GM23338 (cell line): ENCODE measurements at regions not wholly inside any gene's neighbourhood (a gene's known extent, or its start where the extent isn't known, plus 50 kb on each side); places are given as distances from the start of the nearest gene placed in this dataset.

Experiments
- ATAC-seq: fragments of 200-7000 bp; cut with Tn5 transposase; 3 replicates; pipeline ENCODE4 v1.9.1; 2020
- DNase-seq: peaks from one replicate; pipeline ENCODE4 v3.0.0-alpha.2; 2015; ENCODE audit warnings: low spot score
- H2AFZ ChIP-seq: fragments of 200-600 bp; sonication (generic); 2 replicates; pipeline ENCODE4 v1.8.0; 2016; ENCODE audit warnings: antibody characterized with exemption, mild to moderate bottlenecking, moderate library complexity
- H3F3A ChIP-seq: fragments of 200-600 bp; sonication (generic); replicated peaks from 2 replicates; pipeline ENCODE4 v1.8.0; 2017; ENCODE audit warnings: antibody characterized with exemption, mixed run types, low read depth
- H3K27ac ChIP-seq: fragments of 200-600 bp; sonication (generic); 2 replicates; pipeline ENCODE4 v1.6.1; 2016; ENCODE audit warnings: low read depth
- H3K27me3 ChIP-seq: fragments of 200-600 bp; sonication (generic); 2 replicates; pipeline ENCODE4 v1.8.0; 2016; ENCODE audit warnings: mild to moderate bottlenecking, mixed run types, moderate library complexity; ENCODE audit not compliant: insufficient read depth
- H3K36me3 ChIP-seq: fragments of 200-600 bp; sonication (generic); 2 replicates; pipeline ENCODE4 v1.8.0; 2016; ENCODE audit warnings: mild to moderate bottlenecking; ENCODE audit not compliant: insufficient read depth
- H3K4me1 ChIP-seq: fragments of 200-600 bp; sonication (generic); 2 replicates; pipeline ENCODE4 v1.8.0; 2016; ENCODE audit warnings: mild to moderate bottlenecking, moderate library complexity; ENCODE audit not compliant: insufficient read depth
- H3K4me2 ChIP-seq: fragments of 200-600 bp; sonication (generic); 2 replicates; pipeline ENCODE4 v1.7.1; 2017; ENCODE audit warnings: mixed run types
- H3K4me3 ChIP-seq: fragments of 200-600 bp; sonication (generic); 2 replicates; pipeline ENCODE4 v1.6.1; 2016; ENCODE audit warnings: mixed run types
- H3K79me2 ChIP-seq: fragments of 200-600 bp; sonication (generic); replicated peaks from 2 replicates; pipeline ENCODE4 v1.8.0; 2017; ENCODE audit warnings: mild to moderate bottlenecking; ENCODE audit not compliant: insufficient read depth
- H3K9me2 ChIP-seq: fragments of 200-600 bp; sonication (generic); 2 replicates; pipeline ENCODE4 v1.8.0; 2017; ENCODE audit not compliant: insufficient read depth
- H4K20me1 ChIP-seq: fragments of 200-600 bp; sonication (generic); replicated peaks from 2 replicates; pipeline ENCODE4 v1.8.0; 2017; ENCODE audit warnings: mild to moderate bottlenecking; ENCODE audit not compliant: insufficient read depth
- H3K27ac Mint-ChIP-seq: 2 replicates; pipeline ENCODE4 v1.8.0; 2020; ENCODE audit warnings: inconsistent platforms, mild to moderate bottlenecking, moderate library complexity, mixed read lengths
- H3K27me3 Mint-ChIP-seq: 3 replicates; pipeline ENCODE4 v1.8.0; 2022; ENCODE audit warnings: low read depth, mild to moderate bottlenecking, moderate library complexity, mixed read lengths, inconsistent platforms; ENCODE audit not compliant: insufficient read depth, poor library complexity
- H3K36me3 Mint-ChIP-seq: 3 replicates; pipeline ENCODE4 v1.8.0; 2021; ENCODE audit warnings: low read depth, mild to moderate bottlenecking, inconsistent platforms, moderate library complexity, mixed read lengths
- H3K4me1 Mint-ChIP-seq: 3 replicates; pipeline ENCODE4 v1.8.0; 2020; ENCODE audit warnings: mild to moderate bottlenecking, inconsistent platforms, mixed read lengths
- H3K4me3 Mint-ChIP-seq: 3 replicates; pipeline ENCODE4 v1.8.0; 2021; ENCODE audit warnings: moderate library complexity, mild to moderate bottlenecking, inconsistent platforms, mixed read lengths
- H3K9me3 Mint-ChIP-seq: 3 replicates; pipeline ENCODE4 v1.8.0; 2020; ENCODE audit warnings: moderate library complexity, mild to moderate bottlenecking, inconsistent platforms, mixed read lengths
- CREB1 ChIP-seq: fragments of 250-450 bp; sonication (Bioruptor Pico); IDR thresholded peaks from 2 replicates; pipeline ENCODE4 v1.5.0; 2020; ENCODE audit warnings: low read depth, mild to moderate bottlenecking, moderate library complexity
- ETS1 ChIP-seq: IDR thresholded peaks from 2 replicates; pipeline ENCODE4 v1.6.1; 2016; ENCODE audit warnings: antibody characterized with exemption
- EZH2 ChIP-seq: fragments of 200-600 bp; sonication (generic); IDR thresholded peaks from one replicate; pipeline ENCODE4 v1.8.0; 2017; ENCODE audit warnings: antibody characterized with exemption, mild to moderate bottlenecking, low read depth; ENCODE audit not compliant: unreplicated experiment
- EZH2phosphoT487 ChIP-seq: fragments of 200-600 bp; sonication (generic); IDR thresholded peaks from one replicate; pipeline ENCODE4 v1.8.1; 2018; ENCODE audit warnings: antibody characterized with exemption; ENCODE audit not compliant: unreplicated experiment
- NANOG ChIP-seq: IDR thresholded peaks from 2 replicates; pipeline ENCODE4 v1.6.1; 2016; ENCODE audit warnings: antibody characterized with exemption, borderline replicate concordance
- POLR2AphosphoS5 ChIP-seq: IDR thresholded peaks from 2 replicates; pipeline ENCODE4 v1.6.1; 2016; ENCODE audit warnings: antibody characterized with exemption, low read depth
- REST ChIP-seq: IDR thresholded peaks from one replicate; pipeline ENCODE4 v1.6.1; 2018; ENCODE audit warnings: antibody characterized with exemption; ENCODE audit not compliant: unreplicated experiment
- STAT1 ChIP-seq: IDR thresholded peaks from one replicate; pipeline ENCODE4 v1.6.1; 2016; ENCODE audit warnings: antibody characterized with exemption; ENCODE audit not compliant: unreplicated experiment
- ZNF114 ChIP-seq: fragments of 250-450 bp; sonication (Bioruptor Pico); IDR thresholded peaks from 2 replicates; pipeline ENCODE4 v1.5.0; 2020; ENCODE audit warnings: mild to moderate bottlenecking, moderate library complexity
- ZNF331 ChIP-seq: fragments of 250-450 bp; sonication (Bioruptor Pico); IDR thresholded peaks from 2 replicates; pipeline ENCODE4 v1.5.0; 2020; ENCODE audit warnings: low read depth, mild to moderate bottlenecking, moderate library complexity
- ZNF462 ChIP-seq: fragments of 250-450 bp; sonication (Bioruptor Pico); IDR thresholded peaks from 2 replicates; pipeline ENCODE4 v1.5.0; 2020; ENCODE audit warnings: mild to moderate bottlenecking, moderate library complexity

- TF ChIP-seq REST (no peak), ZNF331 (CRISPR knock-in tag) (no peak), EZH2 (no peak), CREB1 (CRISPR knock-in tag) (no peak), NANOG (no peak), POLR2AphosphoS5 (no peak)
These were observed 523.6 kb upstream of the TMEFF2 start (continued) for GRCh38 chr2:192718340-192718739.

GRCh38 chr2:192700934-192701333 is 506.2 kb upstream of the TMEFF2 start:
- Mint-ChIP-seq H3K27me3 (no peaks in the 10 kb centered on the region), H3K27ac (no peak overlapping the region), H3K9me3 (no peaks in the 10 kb centered on the region), H3K36me3 (no peaks in the 10 kb centered on the region), H3K4me1 (no peaks in the 10 kb centered on the region), H3K4me3 (no peak overlapping the region)
- Histone ChIP-seq H3K4me2 (no peak overlapping the region), H3K27me3 (no peaks in the 10 kb centered on the region), H3F3A (no peaks in the 10 kb centered on the region), H2AFZ (no peak overlapping the region), H4K20me1 (no peaks in the 10 kb centered on the region), H3K9me2 (no peaks in the 10 kb centered on the region), H3K27ac (no peak overlapping the region), H3K4me3 (no peak overlapping the region), H3K4me1 (no peaks in the 10 kb centered on the region), H3K36me3 (0 out of 2 replicates have a peak, but pooled peaks cover 3% of the 10 kb centered on the region), H3K79me2 (no peaks in the 10 kb centered on the region)
- DNase-seq (no peak), ATAC-seq (no peak)
- no peak for TF ChIP-seq ZNF462 (CRISPR knock-in tag)
- no peak for TF ChIP-seq CREB1 (CRISPR knock-in tag)
- no peak for TF ChIP-seq STAT1
- TF ChIP-seq ZNF114, result no peak
- no peak for TF ChIP-seq ETS1
- TF ChIP-seq EZH2, result no peak
- no peak for TF ChIP-seq REST
- no peak for TF ChIP-seq NANOG
- TF ChIP-seq POLR2AphosphoS5, result no peak
- TF ChIP-seq EZH2phosphoT487, result no peak
